Eye (tissue), 1 donor: ENCODE measurements at regions not wholly inside any gene's neighbourhood (a gene's known extent, or its start where the extent isn't known, plus 50 kb on each side); places are given as distances from the start of the nearest gene placed in this dataset.
"Not testable (repeated sequence)": the region's sequence is repeated elsewhere in the genome, so short reads cannot be mapped to it uniquely, and the experiment has no call there.

ENCODE experiments used
- DNase-seq: peaks from one replicate; pipeline ENCODE4 v3.0.0-alpha.2; 2015

DNA sequence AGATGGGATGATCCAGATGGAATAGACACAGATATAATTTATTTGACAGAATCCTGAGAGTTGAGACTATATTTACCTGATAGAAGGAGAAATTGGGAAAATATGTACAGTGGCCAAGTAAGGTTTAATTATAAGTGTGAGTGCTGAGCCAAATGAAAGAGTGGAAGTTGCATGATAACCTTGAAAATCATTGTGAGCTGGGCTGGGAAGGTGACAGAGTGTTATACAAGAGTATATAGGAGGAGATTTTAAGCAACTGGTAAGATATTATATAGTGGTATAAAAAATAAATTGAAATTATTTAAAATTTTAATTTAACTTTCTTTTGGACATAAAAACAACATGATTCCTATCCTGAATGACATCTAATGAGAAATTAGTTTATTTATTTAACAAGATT is 340.8 kb downstream of the NUP35 start:
- no peak for DNase-seq

GRCh38 chr2:183474912-183475695 is 350.9 kb downstream of the NUP35 start:
- peak; percentile 91 for DNase-seq

GRCh38 chr2:183476490-183476889 is 352.2 kb downstream of the NUP35 start:
- DNase-seq = no peak

DNA sequence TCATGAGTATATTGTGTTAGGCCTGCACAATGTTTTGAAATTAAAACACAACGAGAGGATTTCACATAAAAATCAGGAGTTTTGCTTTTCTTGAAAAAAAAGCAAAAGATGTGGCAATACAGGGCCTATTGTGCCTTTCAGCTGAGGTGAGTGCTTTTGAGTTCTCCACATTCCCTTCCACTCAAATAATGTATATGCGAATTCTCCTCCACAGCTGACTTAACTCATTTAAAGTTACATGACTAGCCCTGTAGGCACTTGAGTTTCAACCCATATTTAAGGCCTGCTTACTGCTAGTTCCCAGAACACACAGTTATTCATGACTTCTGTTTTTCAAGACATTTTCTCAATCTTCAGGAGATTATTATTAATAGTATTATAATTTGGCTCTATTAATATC is 353.1 kb downstream of the NUP35 start:
- no peak for DNase-seq

- DNase-seq = not testable (repeated sequence)
Observed at GRCh38 chr2:183478941-183479595, 354.8 kb downstream of the NUP35 start.

DNA sequence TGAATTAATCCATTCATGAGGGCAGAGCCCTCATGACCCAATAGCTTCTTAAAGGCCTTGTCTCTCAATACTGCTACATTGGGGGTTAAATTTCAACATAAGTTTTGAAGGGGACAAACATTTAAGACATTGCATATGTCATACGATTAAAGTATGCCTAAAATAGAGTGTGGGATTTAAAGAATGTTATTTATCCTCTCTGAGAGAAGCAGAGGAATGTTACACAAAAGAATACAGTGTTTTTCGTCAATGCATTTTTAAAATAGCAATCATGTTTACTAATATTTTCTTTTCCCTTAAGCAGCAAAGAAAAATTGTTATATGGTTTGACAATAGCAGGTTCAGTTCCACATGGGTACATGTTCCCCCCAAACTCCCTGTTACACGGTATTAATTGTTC is 363.1 kb downstream of the NUP35 start:
- DNase-seq = no peak

- peak; percentile 34 for DNase-seq
Observed at GRCh38 chr2:183488421-183488820, 364.2 kb downstream of the NUP35 start.

GRCh38 chr2:183490489-183490888 is 366.2 kb downstream of the NUP35 start:
- no peak for DNase-seq

DNA sequence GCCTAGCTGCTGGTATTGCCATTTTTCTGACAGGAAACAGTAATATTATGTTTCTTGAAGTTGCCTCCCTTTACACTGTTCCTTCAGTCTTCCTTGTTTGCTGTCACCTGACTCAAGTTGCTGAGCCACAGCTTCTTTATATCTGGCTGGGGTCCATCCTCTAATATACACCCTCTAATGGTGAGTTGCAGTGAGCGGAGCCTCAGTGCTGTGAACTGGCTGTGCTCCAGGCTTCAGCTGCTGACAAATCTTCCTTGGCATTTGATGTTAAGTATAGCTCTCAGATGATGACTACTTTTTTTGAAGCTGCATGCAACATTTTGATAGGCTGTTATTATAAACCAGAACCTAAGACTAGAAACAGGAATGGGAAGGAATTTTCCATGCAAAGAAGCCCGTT is 366.7 kb downstream of the NUP35 start:
- peak; percentile 37 for DNase-seq

DNA sequence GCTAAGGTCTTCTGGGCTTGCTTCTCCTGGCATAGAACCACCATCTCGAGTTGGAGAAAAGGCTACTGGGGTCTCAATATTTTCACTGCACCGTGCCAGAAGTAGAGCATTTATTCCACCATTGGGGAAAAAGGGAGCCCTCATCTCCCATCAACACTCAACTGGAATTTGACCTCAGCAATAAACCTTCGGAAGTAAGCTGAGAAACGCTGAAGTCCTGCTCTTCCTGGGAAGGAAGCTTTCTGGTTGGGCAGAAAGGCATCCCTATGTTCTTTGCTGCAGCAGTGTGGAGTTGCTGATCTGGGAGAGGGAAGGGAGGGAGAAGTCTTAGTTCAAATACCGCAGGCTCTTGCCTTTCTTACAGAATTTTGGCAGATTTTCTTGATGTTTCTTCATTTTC is 368.8 kb downstream of the NUP35 start:
- no peak for DNase-seq

- DNase-seq = no peak
Observed at GRCh38 chr2:183495079-183495478, 370.8 kb downstream of the NUP35 start.

GRCh38 chr2:183495589-183496267 is 371.5 kb downstream of the NUP35 start:
- DNase-seq = no peak

- no peak for DNase-seq
Observed at GRCh38 chr2:183497861-183498260, 373.6 kb downstream of the NUP35 start.

DNA sequence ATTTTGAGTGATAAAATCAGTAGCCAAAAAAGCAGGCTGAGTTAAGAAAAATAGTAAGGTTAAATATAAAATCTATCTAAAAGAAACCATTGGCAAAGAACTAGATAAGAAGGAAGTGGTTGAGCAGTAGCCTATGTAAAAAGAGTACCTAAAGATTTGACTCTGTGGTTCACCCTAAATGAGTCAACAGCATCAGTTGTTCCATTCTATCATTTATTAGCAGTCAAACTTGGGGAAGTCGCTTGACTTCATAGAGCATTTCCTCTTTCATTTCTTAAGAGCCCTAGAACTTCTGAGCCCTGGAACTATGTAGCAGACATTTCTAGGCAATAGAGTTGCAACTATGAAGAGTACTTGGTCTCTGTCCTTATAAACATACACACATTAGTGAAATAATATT is 381.7 kb downstream of the NUP35 start:
- DNase-seq = no peak

DNA sequence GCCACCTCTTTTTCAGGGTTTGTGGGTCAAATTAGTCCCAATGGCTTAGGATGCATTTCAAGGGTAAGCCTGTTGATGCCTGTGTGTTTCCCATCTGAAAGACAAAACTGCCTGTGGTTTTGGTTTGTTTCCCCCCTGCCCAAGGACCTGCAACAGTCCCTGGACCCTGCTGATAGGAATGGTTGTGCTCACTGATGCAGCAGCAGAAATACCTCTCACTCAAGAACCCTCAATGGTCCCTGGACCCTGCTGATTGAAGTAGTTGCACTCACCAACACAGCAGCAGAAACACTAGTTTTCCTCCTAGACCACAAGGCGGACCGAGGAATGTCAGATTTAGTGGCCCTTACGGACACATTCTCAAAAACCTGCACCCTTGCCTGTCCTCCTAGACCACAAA is 386.9 kb downstream of the NUP35 start:
- DNase-seq = no peak

DNA sequence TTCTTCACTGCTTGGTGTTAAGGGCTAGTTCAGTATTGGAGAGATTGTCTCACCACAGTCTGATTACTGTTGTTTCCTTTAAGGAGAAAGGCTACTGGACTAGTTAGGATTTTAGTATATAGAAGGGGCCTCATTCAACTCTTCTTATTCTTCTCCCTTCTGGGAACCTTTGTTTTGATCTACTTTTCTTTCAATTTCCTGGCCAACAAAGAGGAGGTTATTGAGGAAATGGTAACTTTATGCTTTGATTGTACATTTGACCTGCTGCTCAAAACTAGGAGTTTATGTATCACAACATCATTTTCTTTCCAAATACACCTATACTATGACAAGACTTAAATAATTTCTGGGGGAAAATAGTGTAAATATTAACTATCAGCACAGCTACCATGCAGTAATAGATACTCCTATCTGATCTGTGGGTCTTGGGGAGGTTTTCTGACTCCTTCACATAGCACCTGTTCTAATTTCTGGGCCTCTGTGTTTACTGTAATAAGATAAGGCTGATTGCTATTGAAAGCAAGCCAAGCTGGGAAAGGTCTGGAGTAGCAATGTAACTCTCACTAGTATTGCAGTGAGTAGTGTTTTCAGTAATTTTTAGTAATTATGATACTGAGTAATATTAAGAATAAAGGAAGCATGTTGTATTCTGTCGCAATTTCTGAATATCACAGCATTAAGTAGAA is 395.3 kb downstream of the NUP35 start:
- no peak for DNase-seq

- no peak for DNase-seq
Observed at GRCh38 chr2:183521911-183522310, 397.7 kb downstream of the NUP35 start.

DNA sequence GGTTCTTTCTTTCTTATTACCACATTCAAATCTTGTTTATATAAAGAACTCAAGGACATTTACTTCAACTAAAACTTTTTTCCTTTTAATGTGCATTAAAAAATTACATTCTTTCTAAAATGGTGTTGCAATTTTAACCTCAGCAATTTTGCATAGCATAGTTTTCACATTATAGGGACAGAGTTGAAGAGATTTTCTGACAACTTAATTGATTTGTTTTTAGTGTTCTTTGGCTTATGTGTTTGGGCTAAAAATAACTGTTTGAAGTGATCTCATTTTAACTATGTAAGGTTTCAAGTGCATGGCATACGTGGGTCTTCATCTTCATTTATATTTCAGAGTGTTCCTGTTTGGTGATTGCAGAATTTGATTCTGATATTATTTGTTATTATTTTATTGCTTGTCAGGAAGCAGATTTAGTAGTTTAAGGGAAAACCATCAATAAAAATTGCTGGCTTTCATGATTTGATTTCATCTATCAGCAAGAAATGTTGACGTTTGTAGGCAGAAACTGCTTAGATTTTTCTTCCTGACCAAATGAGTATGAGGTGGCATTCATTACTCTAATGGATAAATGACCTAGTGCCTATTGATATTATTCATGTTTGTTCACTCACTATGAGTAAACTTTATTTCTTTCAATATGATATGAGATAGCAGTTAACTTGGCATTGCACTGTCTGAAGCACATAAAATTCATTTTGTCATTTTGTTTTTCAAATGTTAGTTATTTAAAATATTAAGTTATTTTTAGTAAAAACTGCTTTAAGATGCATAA is 398.4 kb downstream of the NUP35 start:
- no peak for DNase-seq

DNA sequence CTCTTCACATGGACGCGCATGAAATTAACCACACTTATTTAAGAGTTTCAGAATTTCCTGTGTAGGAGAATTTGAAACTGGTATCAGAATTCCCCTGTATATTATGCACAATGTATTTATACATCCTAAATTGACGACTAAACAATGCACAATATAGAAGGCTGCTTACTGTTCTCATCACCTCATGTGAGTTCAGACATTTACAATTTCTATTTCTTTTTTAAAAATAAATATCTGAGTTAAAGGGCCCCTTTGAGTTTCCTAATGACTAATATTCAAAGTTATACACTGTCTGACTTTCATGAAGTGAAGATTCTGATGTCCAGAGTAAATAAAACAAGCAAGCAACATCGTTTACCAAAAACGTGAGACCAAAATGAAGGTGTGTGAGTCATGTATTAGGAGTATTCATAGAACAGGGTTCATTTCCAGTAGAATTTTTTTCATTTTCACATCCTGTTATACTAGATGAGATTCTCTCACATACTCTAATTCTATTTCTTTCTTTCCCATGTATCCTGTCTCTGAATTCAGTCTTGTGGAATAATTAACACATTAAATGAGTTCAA is 406.2 kb downstream of the NUP35 start:
- no peak for DNase-seq

DNA sequence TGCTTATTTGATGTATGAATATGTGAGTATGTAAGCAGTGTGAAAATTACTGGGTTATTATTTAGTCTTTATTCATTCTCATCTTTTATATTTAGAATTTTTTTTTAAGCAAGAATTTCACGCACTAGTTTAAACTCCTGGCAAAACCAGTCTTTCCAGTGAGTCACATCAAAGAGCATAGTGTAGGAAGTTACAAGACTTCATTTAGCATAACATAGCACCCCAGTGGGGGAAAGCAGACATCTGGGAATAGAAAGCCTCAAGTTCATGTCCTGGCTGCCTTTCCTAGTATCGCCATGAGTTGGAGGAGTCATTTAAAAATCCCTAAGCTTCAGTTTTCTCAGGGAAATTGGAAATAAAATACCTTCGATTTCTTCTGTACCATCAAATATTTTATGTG is 408.3 kb downstream of the NUP35 start:
- no peak for DNase-seq

GRCh38 chr2:183533021-183533420 is 408.8 kb downstream of the NUP35 start:
- no peak for DNase-seq

GRCh38 chr2:183536290-183536689 is 412.0 kb downstream of the NUP35 start:
- DNase-seq = no peak
